IMR-90 (cell line): ENCODE measurements at regions not wholly inside any gene's neighbourhood (a gene's known extent, or its start where the extent isn't known, plus 50 kb on each side); places are given as distances from the start of the nearest gene placed in this dataset.

Experiments used
- CEBPB ChIP-seq: IDR thresholded peaks from 2 replicates; pipeline ENCODE4 v1.6.1; 2012; ENCODE audit warnings: low read depth, low read length, improper control_type of control experiment
- POLR2A ChIP-seq: IDR thresholded peaks from 2 replicates; pipeline ENCODE4 v1.6.1; 2012; ENCODE audit warnings: mild to moderate bottlenecking, low read depth, low read length
- RAD21 ChIP-seq: IDR thresholded peaks from 2 replicates; pipeline ENCODE4 v1.6.1; 2012; ENCODE audit warnings: low read length, improper control_type of control experiment
- SMC3 ChIP-seq: fragments of 150-350 bp; IDR thresholded peaks from 2 replicates; pipeline ENCODE4 v1.6.1; 2016; ENCODE audit warnings: low read depth, mild to moderate bottlenecking, antibody characterized with exemption, low read length, moderate library complexity
- TF ChIP-seq, protein P1 (sequence below): conservative IDR thresholded peaks from 2 replicates; pipeline ENCODE4 v1.5.1; 2012; ENCODE audit warnings: mild to moderate bottlenecking, low read depth, low read length, improper control_type of control experiment

DNA sequence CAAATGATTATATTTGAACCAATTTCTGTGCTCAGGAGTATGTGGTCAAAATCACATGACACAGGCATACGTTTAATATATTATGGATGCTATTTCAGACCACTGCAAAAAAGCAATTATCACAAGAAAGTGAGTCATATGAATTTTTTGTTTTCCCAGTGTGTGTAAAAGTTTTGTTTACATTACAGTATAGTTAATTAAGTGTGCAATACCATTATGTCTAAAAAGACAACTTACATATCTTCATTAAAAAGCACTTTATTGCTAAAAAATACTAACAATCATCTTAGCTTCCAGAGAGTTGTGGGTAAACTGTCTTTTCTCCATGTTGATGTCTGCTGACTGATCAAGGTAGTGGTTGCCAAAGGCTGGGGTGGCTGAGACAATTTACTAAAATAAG is 347.2 kb upstream of the PCDH9 start:
- TF ChIP-seq, protein P1, sequence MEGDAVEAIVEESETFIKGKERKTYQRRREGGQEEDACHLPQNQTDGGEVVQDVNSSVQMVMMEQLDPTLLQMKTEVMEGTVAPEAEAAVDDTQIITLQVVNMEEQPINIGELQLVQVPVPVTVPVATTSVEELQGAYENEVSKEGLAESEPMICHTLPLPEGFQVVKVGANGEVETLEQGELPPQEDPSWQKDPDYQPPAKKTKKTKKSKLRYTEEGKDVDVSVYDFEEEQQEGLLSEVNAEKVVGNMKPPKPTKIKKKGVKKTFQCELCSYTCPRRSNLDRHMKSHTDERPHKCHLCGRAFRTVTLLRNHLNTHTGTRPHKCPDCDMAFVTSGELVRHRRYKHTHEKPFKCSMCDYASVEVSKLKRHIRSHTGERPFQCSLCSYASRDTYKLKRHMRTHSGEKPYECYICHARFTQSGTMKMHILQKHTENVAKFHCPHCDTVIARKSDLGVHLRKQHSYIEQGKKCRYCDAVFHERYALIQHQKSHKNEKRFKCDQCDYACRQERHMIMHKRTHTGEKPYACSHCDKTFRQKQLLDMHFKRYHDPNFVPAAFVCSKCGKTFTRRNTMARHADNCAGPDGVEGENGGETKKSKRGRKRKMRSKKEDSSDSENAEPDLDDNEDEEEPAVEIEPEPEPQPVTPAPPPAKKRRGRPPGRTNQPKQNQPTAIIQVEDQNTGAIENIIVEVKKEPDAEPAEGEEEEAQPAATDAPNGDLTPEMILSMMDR, result no peak
- TF ChIP-seq POLR2A, result no peak
- no peak for TF ChIP-seq RAD21
- TF ChIP-seq SMC3, result no peak
- TF ChIP-seq CEBPB, result no peak
